ENCODE measurements at regions not wholly inside any gene's neighbourhood (a gene's known extent, or its start where the extent isn't known, plus 50 kb on each side); places are given as distances from the start of the nearest gene placed in this dataset.
A peak's percentile ranks its signal among the peaks of the same experiment; 100 is the strongest.

GRCh38 chr13:47610687-47611086 lies 390.4 kb downstream of the SUCLA2 start:
- H3K4me3 ChIP-seq (ENCODE audit: low read length) = no peak overlapping the region
- TF ChIP-seq, protein P1, sequence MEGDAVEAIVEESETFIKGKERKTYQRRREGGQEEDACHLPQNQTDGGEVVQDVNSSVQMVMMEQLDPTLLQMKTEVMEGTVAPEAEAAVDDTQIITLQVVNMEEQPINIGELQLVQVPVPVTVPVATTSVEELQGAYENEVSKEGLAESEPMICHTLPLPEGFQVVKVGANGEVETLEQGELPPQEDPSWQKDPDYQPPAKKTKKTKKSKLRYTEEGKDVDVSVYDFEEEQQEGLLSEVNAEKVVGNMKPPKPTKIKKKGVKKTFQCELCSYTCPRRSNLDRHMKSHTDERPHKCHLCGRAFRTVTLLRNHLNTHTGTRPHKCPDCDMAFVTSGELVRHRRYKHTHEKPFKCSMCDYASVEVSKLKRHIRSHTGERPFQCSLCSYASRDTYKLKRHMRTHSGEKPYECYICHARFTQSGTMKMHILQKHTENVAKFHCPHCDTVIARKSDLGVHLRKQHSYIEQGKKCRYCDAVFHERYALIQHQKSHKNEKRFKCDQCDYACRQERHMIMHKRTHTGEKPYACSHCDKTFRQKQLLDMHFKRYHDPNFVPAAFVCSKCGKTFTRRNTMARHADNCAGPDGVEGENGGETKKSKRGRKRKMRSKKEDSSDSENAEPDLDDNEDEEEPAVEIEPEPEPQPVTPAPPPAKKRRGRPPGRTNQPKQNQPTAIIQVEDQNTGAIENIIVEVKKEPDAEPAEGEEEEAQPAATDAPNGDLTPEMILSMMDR (IDR thresholded peaks at IDR 0.05; ENCODE audit: insufficient read depth, low read depth, low read length, missing control alignments) = no peak
- no peak for DNase-seq (ENCODE audit: low read depth)

DNA sequence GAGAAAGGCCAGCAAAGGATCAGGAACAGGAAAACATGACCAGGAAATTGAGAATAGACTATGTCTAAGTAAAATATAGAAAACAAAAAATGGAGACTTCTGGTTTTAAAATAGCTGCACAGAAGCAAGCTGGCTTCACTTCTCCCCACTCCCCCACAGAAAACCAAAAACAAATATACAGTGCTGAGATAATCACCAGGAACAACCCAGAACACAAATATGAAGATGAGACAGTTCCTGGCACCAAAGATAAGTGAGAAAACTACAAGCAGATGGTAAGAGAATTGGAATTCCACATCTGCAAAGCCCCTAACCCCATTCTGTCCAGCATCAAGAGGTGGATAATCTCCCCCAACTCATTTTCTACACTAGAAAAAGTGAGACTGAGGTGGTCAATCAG lies 397.7 kb downstream of the SUCLA2 start:
- H3K4me3 ChIP-seq (ENCODE audit: low read length) = no peak overlapping the region
- TF ChIP-seq, protein P1 (IDR thresholded peaks at IDR 0.05; ENCODE audit: insufficient read depth, low read depth, low read length, missing control alignments) = no peak
- no peak for DNase-seq (ENCODE audit: low read depth)

DNA sequence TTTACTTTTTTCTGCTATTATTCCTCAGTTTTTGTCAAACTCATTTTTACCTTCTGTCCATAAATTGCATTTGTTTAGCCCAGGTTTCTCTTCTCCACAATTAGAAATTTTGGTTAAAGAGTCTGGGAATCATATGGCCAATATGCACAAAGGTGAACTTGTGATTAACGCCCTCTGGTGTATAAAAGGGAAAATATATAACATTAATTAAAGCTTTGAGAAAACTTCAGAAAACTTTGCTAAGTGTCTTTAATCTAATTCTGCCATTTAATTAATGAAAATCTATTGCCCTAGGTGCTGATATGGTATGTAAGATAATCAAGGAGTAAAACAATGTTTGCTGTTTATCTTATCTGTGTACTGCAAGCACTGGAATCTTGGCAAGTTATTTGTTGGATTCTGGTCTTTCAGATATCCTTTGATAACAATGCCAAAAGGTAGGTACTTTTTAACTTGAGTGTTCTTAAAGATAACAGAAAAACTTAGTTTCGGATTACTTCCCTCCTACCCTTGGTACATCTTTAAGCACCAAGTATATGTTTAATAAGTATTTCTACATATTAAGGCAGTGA lies 402.6 kb downstream of the SUCLA2 start:
- peak; percentile 12 for DNase-seq (ENCODE audit: low read depth)
- H3K4me3 ChIP-seq (ENCODE audit: low read length) = no peak overlapping the region
- TF ChIP-seq, protein P1 (IDR thresholded peaks at IDR 0.05; ENCODE audit: insufficient read depth, low read depth, low read length, missing control alignments) = peak; percentile 25

DNA sequence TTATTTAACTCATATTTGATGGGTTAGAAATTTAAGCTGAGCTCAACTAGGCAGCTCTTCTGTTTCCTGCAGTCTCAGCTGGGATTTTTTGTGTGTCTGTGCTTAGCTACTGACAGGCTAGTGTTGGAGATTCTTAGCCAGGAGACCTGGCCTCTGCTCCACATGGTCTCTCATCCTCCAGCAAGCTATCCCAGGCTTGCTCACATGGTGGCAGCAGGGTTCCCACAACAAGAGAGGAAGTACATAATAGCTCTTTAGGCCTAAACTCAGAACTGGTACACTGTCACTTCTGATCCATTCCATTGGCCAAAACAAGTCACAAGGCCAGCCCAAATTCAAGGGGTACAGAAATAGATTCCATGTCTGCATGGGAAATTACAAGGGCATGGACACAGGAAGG lies 406.2 kb downstream of the SUCLA2 start:
- peak; percentile 21 for DNase-seq (ENCODE audit: low read depth)
- TF ChIP-seq, protein P1 (IDR thresholded peaks at IDR 0.05; ENCODE audit: insufficient read depth, low read depth, low read length, missing control alignments) = peak; percentile 29

GRCh38 chr13:47592256-47592655 lies 408.8 kb downstream of the SUCLA2 start:
- TF ChIP-seq, protein P1 (IDR thresholded peaks at IDR 0.05; ENCODE audit: insufficient read depth, low read depth, low read length, missing control alignments) = no peak
- no peak for DNase-seq (ENCODE audit: low read depth)
- H3K4me3 ChIP-seq (ENCODE audit: low read length) = no peak overlapping the region

More for the DNA sequence above, 406.2 kb downstream of the SUCLA2 start:
- no peak overlapping the region for H3K4me3 ChIP-seq (ENCODE audit: low read length)

GRCh38 chr13:47588676-47589075 lies 412.4 kb downstream of the SUCLA2 start:
- H3K4me3 ChIP-seq (ENCODE audit: low read length) = no peak overlapping the region
- DNase-seq (ENCODE audit: low read depth) = no peak
- TF ChIP-seq, protein P1 (IDR thresholded peaks at IDR 0.05; ENCODE audit: insufficient read depth, low read depth, low read length, missing control alignments) = no peak

- no peak for DNase-seq (ENCODE audit: low read depth)
- TF ChIP-seq, protein P1 (IDR thresholded peaks at IDR 0.05; ENCODE audit: insufficient read depth, low read depth, low read length, missing control alignments) = no peak
Measured at GRCh38 chr13:47572375-47572774, 428.7 kb downstream of the SUCLA2 start.

More at GRCh38 chr13:47572375-47572774, 428.7 kb downstream of the SUCLA2 start:
- H3K4me3 ChIP-seq (ENCODE audit: low read length) = no peak overlapping the region
